ENCODE measurements at regions not wholly inside any gene's neighbourhood (a gene's known extent, or its start where the extent isn't known, plus 50 kb on each side); places are given as distances from the start of the nearest gene placed in this dataset.
A peak's percentile ranks its signal among the peaks of the same experiment; 100 is the strongest.

GRCh38 chr9:73083519-73083918 lies 68.1 kb upstream of the ANXA1 start:
- ATAC-seq (ENCODE audit: low FRiP score) (no peak), DNase-seq (ENCODE audit: low spot score) (no peak)
- TF ChIP-seq CTCF (IDR thresholded peaks at IDR 0.05), result no peak

- DNase-seq (ENCODE audit: low spot score) (no peak), ATAC-seq (ENCODE audit: low FRiP score) (peak; percentile 68)
- no peak for TF ChIP-seq CTCF (IDR thresholded peaks at IDR 0.05)
Measured at GRCh38 chr9:73081979-73082657, 69.5 kb upstream of the ANXA1 start.

GRCh38 chr9:73080110-73080694 lies 71.5 kb upstream of the ANXA1 start:
- DNase-seq (ENCODE audit: low spot score) (no peak), ATAC-seq (ENCODE audit: low FRiP score) (no peak)
- no peak for TF ChIP-seq CTCF (IDR thresholded peaks at IDR 0.05)

- no peak for TF ChIP-seq CTCF (IDR thresholded peaks at IDR 0.05)
- ATAC-seq (ENCODE audit: low FRiP score), result no peak
- no peak for DNase-seq (ENCODE audit: low spot score)
Measured at GRCh38 chr9:73079326-73079725, 72.3 kb upstream of the ANXA1 start.

GRCh38 chr9:73077625-73078030 lies 74.0 kb upstream of the ANXA1 start:
- ATAC-seq (ENCODE audit: low FRiP score) (no peak), DNase-seq (ENCODE audit: low spot score) (no peak)
- no peak for TF ChIP-seq CTCF (IDR thresholded peaks at IDR 0.05)

GRCh38 chr9:73076970-73077369 lies 74.7 kb upstream of the ANXA1 start:
- no peak for ATAC-seq (ENCODE audit: low FRiP score)
- DNase-seq (ENCODE audit: low spot score), result no peak

More at GRCh38 chr9:73076970-73077369, 74.7 kb upstream of the ANXA1 start:
- TF ChIP-seq CTCF (IDR thresholded peaks at IDR 0.05), result no peak

All from omental fat pad (tissue), 3 donors.